SIG-M5 treated with dmso at 0.1 percent for 504 hours (cell line): ENCODE measurements at regions not wholly inside any gene's neighbourhood (a gene's known extent, or its start where the extent isn't known, plus 50 kb on each side); places are given as distances from the start of the nearest gene placed in this dataset.
"Not testable (repeated sequence)": the region's sequence is repeated elsewhere in the genome, so short reads cannot be mapped to it uniquely, and the experiment has no call there.

Experiments used
- DNase-seq: peaks from one replicate; lab custom pipeline; 2025; ENCODE audit not compliant: unreplicated experiment; lab: John Stamatoyannopoulos, UW

GRCh38 chr5:39720136-39720535, 295.4 kb upstream of the DAB2 start:
- DNase-seq, result no peak

GRCh38 chr5:39717176-39717897, 292.6 kb upstream of the DAB2 start:
- no peak for DNase-seq

GRCh38 chr5:39716532-39717028, 291.8 kb upstream of the DAB2 start:
- DNase-seq, result peak; percentile 73

- peak; percentile 58 for DNase-seq
Observed at GRCh38 chr5:39714036-39714698, 289.4 kb upstream of the DAB2 start.

GRCh38 chr5:39713250-39713916, 288.6 kb upstream of the DAB2 start:
- DNase-seq, result peak; percentile 80

- DNase-seq, result no peak
Observed at GRCh38 chr5:39712316-39713249, 287.8 kb upstream of the DAB2 start.

GRCh38 chr5:39711821-39712220, 287.0 kb upstream of the DAB2 start:
- no peak for DNase-seq

GRCh38 chr5:39709032-39709431, 284.3 kb upstream of the DAB2 start:
- DNase-seq, result no peak

GRCh38 chr5:39702928-39703327, 278.1 kb upstream of the DAB2 start:
- DNase-seq, result no peak

- DNase-seq, result peak; percentile 26
Observed at GRCh38 chr5:39700523-39700922, 275.7 kb upstream of the DAB2 start.

GRCh38 chr5:39698838-39699560, 274.2 kb upstream of the DAB2 start:
- DNase-seq, result no peak

GRCh38 chr5:39697881-39698280, 273.1 kb upstream of the DAB2 start:
- DNase-seq, result no peak

GRCh38 chr5:39696672-39697398, 272.1 kb upstream of the DAB2 start:
- no peak for DNase-seq

- DNase-seq, result peak; percentile 16
Observed at GRCh38 chr5:39691993-39692392, 267.2 kb upstream of the DAB2 start.

GRCh38 chr5:39691136-39691535, 266.4 kb upstream of the DAB2 start:
- DNase-seq, result no peak

GRCh38 chr5:39689919-39690318, 265.1 kb upstream of the DAB2 start:
- no peak for DNase-seq

- not testable (repeated sequence) for DNase-seq
Observed at GRCh38 chr5:39687924-39688323, 263.1 kb upstream of the DAB2 start.

- no peak for DNase-seq
Observed at GRCh38 chr5:39680213-39680612, 255.4 kb upstream of the DAB2 start.

- no peak for DNase-seq
Observed at GRCh38 chr5:39678534-39678933, 253.8 kb upstream of the DAB2 start.

- no peak for DNase-seq
Observed at GRCh38 chr5:39675676-39676075, 250.9 kb upstream of the DAB2 start.
